ENCODE measurements at regions not wholly inside any gene's neighbourhood (a gene's known extent, or its start where the extent isn't known, plus 50 kb on each side); places are given as distances from the start of the nearest gene placed in this dataset.

DNA sequence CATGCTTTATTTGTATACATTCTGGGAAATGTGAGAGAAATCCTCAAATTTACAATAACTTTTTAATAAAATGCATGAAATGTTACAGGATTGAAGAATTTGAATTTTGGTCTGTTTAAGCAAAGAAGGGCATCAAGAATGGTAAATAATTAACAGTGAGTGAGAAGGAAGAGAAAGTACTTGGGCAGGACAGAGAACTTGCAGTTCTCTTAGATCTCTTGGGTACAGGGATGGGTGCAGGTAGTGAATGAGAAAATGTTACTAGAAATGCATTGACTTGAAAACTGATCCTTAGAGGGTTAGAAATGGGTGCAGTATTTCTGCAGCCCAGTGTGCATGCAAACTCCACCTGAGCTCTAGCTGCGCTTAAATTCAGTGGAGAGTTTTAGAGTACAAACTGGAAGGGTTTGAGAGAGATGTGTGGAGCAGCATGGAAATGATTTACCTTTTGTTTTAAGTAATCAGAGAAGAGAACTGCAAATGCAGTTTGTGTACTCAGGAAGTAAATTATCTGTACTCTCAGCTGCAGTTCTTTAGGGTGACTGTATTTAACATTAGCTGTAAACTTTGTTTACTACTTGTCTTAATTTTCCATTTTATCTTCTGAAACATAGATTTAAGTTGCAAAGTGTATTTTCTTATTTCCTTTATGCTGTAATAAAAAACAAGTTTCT, 51.0 kb upstream of the RAB27B start:
- TF ChIP-seq CTCF (conservative IDR thresholded peaks at IDR 0.05 in 1 of 2, IDR thresholded peaks at IDR 0.05 in 1 of 2; ENCODE audit: low read depth in 1 of 2, low read length in 2 of 2) (no peak), EZH2 (IDR thresholded peaks at IDR 0.05; ENCODE audit: low read length, missing control alignments) (no peak)

All from fibroblast of lung (primary cell).